K562 (cell line): ENCODE measurements at regions not wholly inside any gene's neighbourhood (a gene's known extent, or its start where the extent isn't known, plus 50 kb on each side); places are given as distances from the start of the nearest gene placed in this dataset.

Source experiments
- ATAC-seq: fragments of 200-7000 bp; cut with Tn5 transposase; 3 replicates; pipeline ENCODE4 v1.9.1; 2020; ENCODE audit warnings: moderate library complexity
- BruUV-seq: library from RNA; stranded (reverse); fragments of 400-500 nt; replicated peaks from 2 replicates; lab custom pipeline; 2021; lab: Mats Ljungman, UMichigan
- CTCF ChIA-PET: fragments of 300-600 bp; formaldehyde crosslinking; extraction: SDS; loops from one replicate; lab custom pipeline; 2021; ENCODE audit warnings: low intra/inter-chr PET ratio; lab: Yijun Ruan, JAX
- POLR2A ChIA-PET: fragments of 300-600, 350-650 bp; sonication (Branson Sonifier 250); formaldehyde crosslinking; extraction: SDS; loops from one replicate; lab custom pipeline; 2021; ENCODE audit warnings: antibody characterized with exemption, inconsistent platforms; lab: Yijun Ruan, JAX
- DNase-seq, 4 experiments: peaks; one replicate each; pipeline versions ENCODE4 v3.0.0 to v3.0.0-alpha.2; 2011 to 2018; ENCODE audit warnings: low spot score in 3 of 4, mixed read lengths in 3 of 4; ENCODE audit errors: extremely low read depth in 1 of 4
- FAIRE-seq: peaks from 2 replicates; lab custom pipeline; 2011; peaks lifted over from hg19 to GRCh38; lab: Jason Lieb, UNC
- H2AFZ ChIP-seq: 2 replicates; pipeline ENCODE4 v1.6.0; 2011; ENCODE audit warnings: low read depth, low read length, control low read depth, inconsistent platforms
- H3K27ac ChIP-seq: fragments of 200-600 bp; 3 replicates; pipeline ENCODE4 v1.8.0; 2011; ENCODE audit warnings: low read depth, mild to moderate bottlenecking, control low read depth, inconsistent platforms, low read length, moderate library complexity, mixed read lengths; ENCODE audit errors: extremely low read depth
- H3K27me3 ChIP-seq, 2 experiments: fragments of 300-600 bp in 1 of 2; 2 replicates in 1 of 2; 3 replicates in 1 of 2; pipeline versions ENCODE4 v1.6.0 to v1.8.0; 2011; ENCODE audit warnings: inconsistent platforms in 2 of 2, low read length in 2 of 2, mild to moderate bottlenecking in 1 of 2, mixed read lengths in 1 of 2, moderate library complexity in 1 of 2; ENCODE audit not compliant: control insufficient read depth in 2 of 2, insufficient read depth in 2 of 2
- H3K36me3 ChIP-seq: fragments of 300-600 bp; 3 replicates; pipeline ENCODE4 v1.8.0; 2011; ENCODE audit warnings: mild to moderate bottlenecking, low read length, inconsistent platforms; ENCODE audit not compliant: control insufficient read depth, insufficient read depth
- H3K4me1 ChIP-seq, 2 experiments: fragments of 200-600 bp in 1 of 2; replicated peaks in 1 of 2; 2 replicates in 1 of 2; 3 replicates in 1 of 2; pipeline versions ENCODE4 v1.5.1 to v1.8.0; 2011; ENCODE audit warnings: inconsistent platforms in 2 of 2, low read length in 2 of 2, mild to moderate bottlenecking in 1 of 2, mixed read lengths in 1 of 2, moderate library complexity in 1 of 2; ENCODE audit not compliant: control insufficient read depth in 2 of 2, insufficient read depth in 2 of 2
- H3K4me2 ChIP-seq: 2 replicates; pipeline ENCODE4 v1.6.1; 2011; ENCODE audit warnings: low read length, control low read depth, inconsistent platforms, mixed read lengths; ENCODE audit not compliant: insufficient read depth
- H3K4me3 ChIP-seq: fragments of 200-600 bp; sonication (generic), shearing (Covaris generic); 2 replicates; pipeline ENCODE4 v1.5.1; 2016; ENCODE audit warnings: control low read depth, inconsistent platforms
- H3K79me2 ChIP-seq: fragments of 200-600 bp; 3 replicates; pipeline ENCODE4 v1.8.0; 2011; ENCODE audit warnings: low read length, inconsistent platforms; ENCODE audit not compliant: control insufficient read depth, insufficient read depth
- H3K9ac ChIP-seq, 2 experiments: 2 replicates each; pipeline versions ENCODE4 v1.6.0 to v1.6.1; 2011; ENCODE audit warnings: low read depth in 2 of 2, low read length in 2 of 2, control low read depth in 1 of 2, inconsistent platforms in 1 of 2, mild to moderate bottlenecking in 1 of 2, mixed read lengths in 1 of 2; ENCODE audit not compliant: insufficient read depth in 1 of 2
- H3K9me1 ChIP-seq: one replicate; pipeline ENCODE4 v1.6.0; 2011; ENCODE audit warnings: inconsistent platforms, mild to moderate bottlenecking, low read length, moderate library complexity; ENCODE audit not compliant: control insufficient read depth, insufficient read depth
- H3K9me3 ChIP-seq: replicated peaks from 2 replicates; pipeline ENCODE4 v1.5.1; 2011; ENCODE audit warnings: low read depth, low read length, inconsistent platforms; ENCODE audit not compliant: control insufficient read depth, insufficient read depth
- H4K20me1 ChIP-seq: replicated peaks from 2 replicates; pipeline ENCODE4 v1.6.1; 2011; ENCODE audit warnings: low read length, inconsistent platforms, mixed read lengths; ENCODE audit not compliant: control insufficient read depth, insufficient read depth
- HDGF ChIP-seq: fragments of 450-650 bp; IDR thresholded peaks from 2 replicates; pipeline ENCODE4 v1.6.1; 2016
- HES1 ChIP-seq: fragments of 450-650 bp; IDR thresholded peaks from 2 replicates; pipeline ENCODE4 v1.6.1; 2016; ENCODE audit warnings: low read depth, mild to moderate bottlenecking, moderate library complexity
- NFYB ChIP-seq: IDR thresholded peaks from 2 replicates; pipeline ENCODE4 v1.6.1; 2011; ENCODE audit warnings: mild to moderate bottlenecking, moderate library complexity; ENCODE audit not compliant: insufficient read length; ENCODE audit errors: extremely low read depth
- PRMT5 ChIP-seq: sonication (generic); formaldehyde crosslinking; IDR thresholded peaks from 2 replicates; pipeline ENCODE4 v1.5.0; 2020; ENCODE audit warnings: missing genetic modification reagents
- RAD51 ChIP-seq: fragments of 450-650 bp; IDR thresholded peaks from 2 replicates; pipeline ENCODE4 v1.7.1; 2016; ENCODE audit warnings: low read depth, mild to moderate bottlenecking, borderline replicate concordance
- USF2 ChIP-seq: sonication (generic); formaldehyde crosslinking; IDR thresholded peaks from 2 replicates; pipeline ENCODE4 v1.5.0; 2020; ENCODE audit warnings: missing genetic modification reagents
- ZBTB33 ChIP-seq: sonication (generic); formaldehyde crosslinking; IDR thresholded peaks from 2 replicates; pipeline ENCODE4 v1.8.1; 2023; ENCODE audit warnings: mild to moderate bottlenecking, missing genetic modification reagents
- WGBS: fragments of 100-300 bp; shearing (Covaris generic); methylation state at CpG from one replicate; pipeline ENCODE4 v1.1.6; 2016; ENCODE audit warnings: low coverage, mixed read lengths; ENCODE audit not compliant: insufficient coverage; ENCODE audit errors: missing lambda C conversion rate; 5-methylcytosine and 5-hydroxymethylcytosine counted together
- in situ Hi-C: fragments of 300-500 bp; cut with MboI; formaldehyde crosslinking; loops from 4 replicates; pipeline ENCODE4 v1.15.0; 2018; ENCODE audit warnings: inconsistent platforms, mixed read lengths
- intact Hi-C: fragments of 100-400 bp; cut with micrococcal nuclease; formaldehyde crosslinking; loops from 2 replicates; pipeline ENCODE4 v1.14.2; 2022
- TF ChIP-seq, protein P1 (sequence below): fragments of 450-650 bp; IDR thresholded peaks from 2 replicates; pipeline ENCODE4 v1.7.0; 2016; ENCODE audit warnings: borderline replicate concordance
- TF ChIP-seq, protein P2 (sequence below): fragments of 450-650 bp; formaldehyde crosslinking; IDR thresholded peaks from 2 replicates; pipeline ENCODE4 v1.4.0; 2020; ENCODE audit warnings: mild to moderate bottlenecking, mixed read lengths

DNA sequence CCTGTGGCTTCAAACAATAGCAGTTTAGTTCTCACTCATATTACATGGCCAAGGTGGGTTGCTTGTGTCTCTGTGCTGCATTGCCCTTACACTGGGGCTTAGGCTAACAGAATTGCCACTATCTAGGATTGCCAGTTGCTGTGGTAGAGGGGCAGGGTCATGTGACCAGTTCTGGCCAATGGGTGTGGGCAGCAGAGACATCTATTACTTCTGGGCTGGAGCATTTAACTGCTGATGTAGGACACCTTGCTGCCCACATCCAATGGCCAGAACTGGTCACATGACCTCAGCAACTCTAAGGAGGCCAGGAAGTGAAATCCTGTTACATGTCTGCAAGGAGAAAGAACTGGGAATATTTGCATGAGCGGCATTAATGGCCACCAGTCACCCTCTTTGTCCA lies 199.3 kb downstream of the C9orf152 start:
- H3K9me3 ChIP-seq, result no peaks in the 10 kb centered on the region
- H2AFZ ChIP-seq, result no peak overlapping the region
- no peaks in the 10 kb centered on the region for H3K4me1 ChIP-seq
- FAIRE-seq (no peak), ATAC-seq (no peak), DNase-seq (peak in 2 of 4 experiments; percentile 21 to 25)
- no peaks in the 10 kb centered on the region for H3K79me2 ChIP-seq
- H3K4me3 ChIP-seq, result no peak overlapping the region
- no peak overlapping the region for H3K27ac ChIP-seq
- no peaks in the 10 kb centered on the region for H3K27me3 ChIP-seq
- H4K20me1 ChIP-seq, result no peaks in the 10 kb centered on the region
- ChIA-PET POLR2A (no interaction called here), CTCF (no interaction called here)
- no peak overlapping the region for H3K9ac ChIP-seq
- WGBS, result 0% methylated on average over 1 of the region's 1 CpG
- in situ Hi-C loops, result no loop called here
- no peaks in the 10 kb centered on the region for H3K9me1 ChIP-seq
- BruUV-seq, result no TSS peak
- intact Hi-C loops, result no loop called here
- H3K36me3 ChIP-seq, result no peaks in the 10 kb centered on the region
- H3K4me2 ChIP-seq, result no peak overlapping the region
- no peak for TF ChIP-seq HDGF
- peak; percentile 44 for TF ChIP-seq NFYB
- peak; percentile 49 for TF ChIP-seq USF2 (CRISPR knock-in tag)
- TF ChIP-seq, protein P1, sequence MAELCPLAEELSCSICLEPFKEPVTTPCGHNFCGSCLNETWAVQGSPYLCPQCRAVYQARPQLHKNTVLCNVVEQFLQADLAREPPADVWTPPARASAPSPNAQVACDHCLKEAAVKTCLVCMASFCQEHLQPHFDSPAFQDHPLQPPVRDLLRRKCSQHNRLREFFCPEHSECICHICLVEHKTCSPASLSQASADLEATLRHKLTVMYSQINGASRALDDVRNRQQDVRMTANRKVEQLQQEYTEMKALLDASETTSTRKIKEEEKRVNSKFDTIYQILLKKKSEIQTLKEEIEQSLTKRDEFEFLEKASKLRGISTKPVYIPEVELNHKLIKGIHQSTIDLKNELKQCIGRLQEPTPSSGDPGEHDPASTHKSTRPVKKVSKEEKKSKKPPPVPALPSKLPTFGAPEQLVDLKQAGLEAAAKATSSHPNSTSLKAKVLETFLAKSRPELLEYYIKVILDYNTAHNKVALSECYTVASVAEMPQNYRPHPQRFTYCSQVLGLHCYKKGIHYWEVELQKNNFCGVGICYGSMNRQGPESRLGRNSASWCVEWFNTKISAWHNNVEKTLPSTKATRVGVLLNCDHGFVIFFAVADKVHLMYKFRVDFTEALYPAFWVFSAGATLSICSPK, result no peak
- TF ChIP-seq RAD51, result peak; percentile 27; the same call in 1 of the 2 replicates
- no peak for TF ChIP-seq ZBTB33 (CRISPR knock-in tag)
- TF ChIP-seq, protein P2, sequence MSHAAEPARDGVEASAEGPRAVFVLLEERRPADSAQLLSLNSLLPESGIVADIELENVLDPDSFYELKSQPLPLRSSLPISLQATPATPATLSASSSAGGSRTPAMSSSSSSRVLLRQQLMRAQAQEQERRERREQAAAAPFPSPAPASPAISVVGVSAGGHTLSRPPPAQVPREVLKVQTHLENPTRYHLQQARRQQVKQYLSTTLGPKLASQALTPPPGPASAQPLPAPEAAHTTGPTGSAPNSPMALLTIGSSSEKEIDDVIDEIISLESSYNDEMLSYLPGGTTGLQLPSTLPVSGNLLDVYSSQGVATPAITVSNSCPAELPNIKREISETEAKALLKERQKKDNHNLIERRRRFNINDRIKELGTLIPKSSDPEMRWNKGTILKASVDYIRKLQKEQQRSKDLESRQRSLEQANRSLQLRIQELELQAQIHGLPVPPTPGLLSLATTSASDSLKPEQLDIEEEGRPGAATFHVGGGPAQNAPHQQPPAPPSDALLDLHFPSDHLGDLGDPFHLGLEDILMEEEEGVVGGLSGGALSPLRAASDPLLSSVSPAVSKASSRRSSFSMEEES (CRISPR knock-in tag), result peak; percentile 58
- TF ChIP-seq HES1, result no peak
- TF ChIP-seq PRMT5, result no peak
- TF ChIP-seq, all 486 proteins: peak for 4
